Endothelial cell (in vitro differentiated cells): ENCODE measurements at regions not wholly inside any gene's neighbourhood (a gene's known extent, or its start where the extent isn't known, plus 50 kb on each side); places are given as distances from the start of the nearest gene placed in this dataset.

Experiments
- DNase-seq: peaks from one replicate; pipeline ENCODE4 v3.0.0; 2021; ENCODE audit warnings: low spot score
- H3K27ac Mint-ChIP-seq: one replicate; pipeline ENCODE4 v1.8.0; 2021; ENCODE audit warnings: mixed read lengths, inconsistent platforms; ENCODE audit not compliant: unreplicated experiment
- H3K27me3 Mint-ChIP-seq: one replicate; pipeline ENCODE4 v1.8.0; 2021; ENCODE audit warnings: mild to moderate bottlenecking, moderate library complexity, mixed read lengths, inconsistent platforms; ENCODE audit not compliant: unreplicated experiment
- H3K36me3 Mint-ChIP-seq: one replicate; pipeline ENCODE4 v1.8.0; 2021; ENCODE audit warnings: mild to moderate bottlenecking, low read depth, mixed read lengths, inconsistent platforms; ENCODE audit not compliant: unreplicated experiment
- H3K4me1 Mint-ChIP-seq: one replicate; pipeline ENCODE4 v1.8.0; 2021; ENCODE audit warnings: mild to moderate bottlenecking, mixed read lengths, inconsistent platforms; ENCODE audit not compliant: unreplicated experiment
- H3K4me3 Mint-ChIP-seq: one replicate; pipeline ENCODE4 v1.8.0; 2021; ENCODE audit warnings: mild to moderate bottlenecking, mixed read lengths, inconsistent platforms; ENCODE audit not compliant: unreplicated experiment
- H3K9me3 Mint-ChIP-seq: one replicate; pipeline ENCODE4 v1.8.0; 2021; ENCODE audit warnings: mixed read lengths, inconsistent platforms; ENCODE audit not compliant: unreplicated experiment
- CTCF ChIP-seq: fragments of 200-600 bp; sonication (generic); IDR thresholded peaks from one replicate; pipeline ENCODE4 v1.5.0; 2021; ENCODE audit warnings: antibody characterized with exemption; ENCODE audit not compliant: unreplicated experiment

- H3K27me3 Mint-ChIP-seq: peaks cover 6% of the 10 kb centered on the region
- no peak for TF ChIP-seq CTCF
- H3K9me3 Mint-ChIP-seq: peaks cover 53% of the 10 kb centered on the region
- no peaks in the 10 kb centered on the region for H3K4me1 Mint-ChIP-seq
- DNase-seq: no peak
- H3K27ac Mint-ChIP-seq: no peak overlapping the region
- peaks cover 14% of the 10 kb centered on the region for H3K36me3 Mint-ChIP-seq
- H3K4me3 Mint-ChIP-seq: no peak overlapping the region
These were observed 83.9 kb downstream of the ZNF726 start for GRCh38 chr19:23998568-23998967.

GRCh38 chr19:23999821-24000610 lies 85.3 kb downstream of the ZNF726 start:
- TF ChIP-seq CTCF: no peak
- H3K27me3 Mint-ChIP-seq: peaks cover 6% of the 10 kb centered on the region
- H3K9me3 Mint-ChIP-seq: peaks cover 53% of the 10 kb centered on the region
- no peak for DNase-seq
- peaks cover 14% of the 10 kb centered on the region for H3K36me3 Mint-ChIP-seq
- no peaks in the 10 kb centered on the region for H3K4me1 Mint-ChIP-seq
- H3K4me3 Mint-ChIP-seq: no peak overlapping the region
- H3K27ac Mint-ChIP-seq: no peak overlapping the region

- Mint-ChIP-seq H3K4me3 (no peak overlapping the region), H3K9me3 (peaks cover 53% of the 10 kb centered on the region)
These were observed 86.0 kb downstream of the ZNF726 start for GRCh38 chr19:24000656-24001055.

GRCh38 chr19:24002256-24002945 lies 84.6 kb upstream of the ZNF254 start:
- peaks cover 8% of the 10 kb centered on the region for H3K36me3 Mint-ChIP-seq
- no peaks in the 10 kb centered on the region for H3K4me1 Mint-ChIP-seq
- peaks cover 46% of the 10 kb centered on the region for H3K9me3 Mint-ChIP-seq
- no peak overlapping the region for H3K27ac Mint-ChIP-seq
- DNase-seq: no peak
- H3K4me3 Mint-ChIP-seq: no peak overlapping the region
- no peak for TF ChIP-seq CTCF
- H3K27me3 Mint-ChIP-seq: peaks cover 7% of the 10 kb centered on the region

More at GRCh38 chr19:24000656-24001055, 86.0 kb downstream of the ZNF726 start:
- Mint-ChIP-seq H3K27me3 (peaks cover 6% of the 10 kb centered on the region), H3K27ac (no peak overlapping the region), H3K4me1 (no peaks in the 10 kb centered on the region), H3K36me3 (peaks cover 14% of the 10 kb centered on the region)
- DNase-seq: no peak
- no peak for TF ChIP-seq CTCF

- H3K4me1 Mint-ChIP-seq: no peaks in the 10 kb centered on the region
- no peak overlapping the region for H3K4me3 Mint-ChIP-seq
- peaks cover 11% of the 10 kb centered on the region for H3K27me3 Mint-ChIP-seq
- H3K36me3 Mint-ChIP-seq: peaks cover 12% of the 10 kb centered on the region
- no peak for DNase-seq
- TF ChIP-seq CTCF: no peak
- no peak overlapping the region for H3K27ac Mint-ChIP-seq
- peaks cover 41% of the 10 kb centered on the region for H3K9me3 Mint-ChIP-seq
These were observed 83.5 kb upstream of the ZNF254 start for GRCh38 chr19:24003537-24003936.
